ENCODE measurements at regions not wholly inside any gene's neighbourhood (a gene's known extent, or its start where the extent isn't known, plus 50 kb on each side); places are given as distances from the start of the nearest gene placed in this dataset.

- POLR2A ChIA-PET = no interaction called here
- CTCF ChIA-PET = no interaction called here
- no peak overlapping the region for H3K4me3 Mint-ChIP-seq
Measured at GRCh38 chr21:38671773-38672172, 134.0 kb upstream of the ETS2 start.

GRCh38 chr21:38675182-38675824 is 130.4 kb upstream of the ETS2 start:
- ChIA-PET CTCF (no interaction called here), POLR2A (no interaction called here)
- Histone ChIP-seq H3K27ac (ENCODE audit: low read depth in 1 of 2, low read length in 2 of 2) (no peak overlapping the region), H3K36me3 (ENCODE audit: insufficient read depth, low read length) (no peaks in the 10 kb centered on the region), H3K27me3 (ENCODE audit: control insufficient read depth in 1 of 2, insufficient read depth in 2 of 2, low read length in 2 of 2) (peaks cover 5 to 19% of the 10 kb centered on the region in 2 experiments), H3K9me3 (ENCODE audit: control insufficient read depth in 1 of 2, insufficient read depth in 1 of 2, low read length in 2 of 2) (no peaks in the 10 kb centered on the region), H3K4me1 (ENCODE audit: insufficient read depth, low read length) (no peaks in the 10 kb centered on the region), H3K4me3 (ENCODE audit: low read length) (no peak overlapping the region)
- Mint-ChIP-seq H3K27me3 (peaks cover 14% of the 10 kb centered on the region), H3K27ac (no peak overlapping the region), H3K4me3 (no peak overlapping the region), H3K9me3 (no peaks in the 10 kb centered on the region), H3K4me1 (ENCODE audit: low read depth) (no peaks in the 10 kb centered on the region), H3K36me3 (ENCODE audit: low read depth) (no peaks in the 10 kb centered on the region)
- ATAC-seq (ENCODE audit: poor library complexity) (no peak), DNase-seq (no peak)
- no peak for TF ChIP-seq CTCF (IDR thresholded peaks at IDR 0.05)
- intact Hi-C loops (cut with DNase I, micrococcal nuclease) = no loop called here

More at GRCh38 chr21:38671773-38672172, 134.0 kb upstream of the ETS2 start:
- Mint-ChIP-seq H3K4me1 (ENCODE audit: low read depth) (no peaks in the 10 kb centered on the region), H3K27ac (no peak overlapping the region), H3K9me3 (no peaks in the 10 kb centered on the region), H3K27me3 (peaks cover 9% of the 10 kb centered on the region), H3K36me3 (ENCODE audit: low read depth) (no peaks in the 10 kb centered on the region)
- no peak for TF ChIP-seq CTCF (IDR thresholded peaks at IDR 0.05)
- no peak for DNase-seq
- intact Hi-C loops (cut with DNase I, micrococcal nuclease) = no loop called here
- H3K4me3 ChIP-seq (ENCODE audit: low read length) = no peak overlapping the region
- no peaks in the 10 kb centered on the region for H3K36me3 ChIP-seq (ENCODE audit: insufficient read depth, low read length)
- no peaks in the 10 kb centered on the region for H3K4me1 ChIP-seq (ENCODE audit: insufficient read depth, low read length)
- no peaks in the 10 kb centered on the region for H3K9me3 ChIP-seq (ENCODE audit: control insufficient read depth in 1 of 2, insufficient read depth in 1 of 2, low read length in 2 of 2)
- peaks cover 7 to 19% of the 10 kb centered on the region in 2 experiments for H3K27me3 ChIP-seq (ENCODE audit: control insufficient read depth in 1 of 2, insufficient read depth in 2 of 2, low read length in 2 of 2)
- ATAC-seq (ENCODE audit: poor library complexity) = no peak
- H3K27ac ChIP-seq (ENCODE audit: low read depth in 1 of 2, low read length in 2 of 2) = no peak overlapping the region

GRCh38 chr21:38678827-38679226 is 126.9 kb upstream of the ETS2 start:
- peaks cover 5 to 25% of the 10 kb centered on the region in 2 experiments for H3K27me3 ChIP-seq (ENCODE audit: control insufficient read depth in 1 of 2, insufficient read depth in 2 of 2, low read length in 2 of 2)
- intact Hi-C loops (cut with DNase I, micrococcal nuclease) = no loop called here
- no peaks in the 10 kb centered on the region for H3K36me3 ChIP-seq (ENCODE audit: insufficient read depth, low read length)
- no peaks in the 10 kb centered on the region for H3K9me3 ChIP-seq (ENCODE audit: control insufficient read depth in 1 of 2, insufficient read depth in 1 of 2, low read length in 2 of 2)
- CTCF ChIA-PET = no interaction called here
- ATAC-seq (ENCODE audit: poor library complexity) (no peak), DNase-seq (no peak)
- no peak overlapping the region for H3K4me3 ChIP-seq (ENCODE audit: low read length)
- Mint-ChIP-seq H3K9me3 (no peaks in the 10 kb centered on the region), H3K4me1 (ENCODE audit: low read depth) (no peaks in the 10 kb centered on the region), H3K4me3 (no peak overlapping the region), H3K36me3 (ENCODE audit: low read depth) (no peaks in the 10 kb centered on the region), H3K27me3 (peaks cover 16% of the 10 kb centered on the region), H3K27ac (no peak overlapping the region)
- H3K27ac ChIP-seq (ENCODE audit: low read depth in 1 of 2, low read length in 2 of 2) = no peak overlapping the region
- H3K4me1 ChIP-seq (ENCODE audit: insufficient read depth, low read length) = no peaks in the 10 kb centered on the region
- TF ChIP-seq CTCF (IDR thresholded peaks at IDR 0.05) = no peak
- POLR2A ChIA-PET = no interaction called here

All from CD4-positive, alpha-beta T cell (primary cell).